ENCODE measurements at regions not wholly inside any gene's neighbourhood (a gene's known extent, or its start where the extent isn't known, plus 50 kb on each side); places are given as distances from the start of the nearest gene placed in this dataset.

DNA sequence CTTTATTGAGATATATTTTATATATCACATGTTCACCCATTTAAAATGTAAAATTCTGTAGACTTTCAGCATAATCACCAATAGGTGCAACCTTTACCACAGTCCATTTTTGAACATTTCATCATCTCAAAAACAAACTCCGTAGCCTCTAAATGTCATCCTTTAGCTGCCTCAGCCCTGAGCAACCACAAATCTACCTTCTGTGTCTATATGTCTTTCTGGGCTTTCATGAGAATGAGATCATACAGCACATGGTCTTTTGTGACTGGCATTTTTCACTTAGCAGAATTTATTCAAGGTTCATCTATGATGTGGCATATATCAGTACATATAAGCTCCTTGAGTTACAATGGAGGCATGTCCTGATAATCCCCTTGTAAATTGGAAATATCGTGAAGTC is 320.5 kb downstream of the ETS1 start:
- TF ChIP-seq, protein P1, sequence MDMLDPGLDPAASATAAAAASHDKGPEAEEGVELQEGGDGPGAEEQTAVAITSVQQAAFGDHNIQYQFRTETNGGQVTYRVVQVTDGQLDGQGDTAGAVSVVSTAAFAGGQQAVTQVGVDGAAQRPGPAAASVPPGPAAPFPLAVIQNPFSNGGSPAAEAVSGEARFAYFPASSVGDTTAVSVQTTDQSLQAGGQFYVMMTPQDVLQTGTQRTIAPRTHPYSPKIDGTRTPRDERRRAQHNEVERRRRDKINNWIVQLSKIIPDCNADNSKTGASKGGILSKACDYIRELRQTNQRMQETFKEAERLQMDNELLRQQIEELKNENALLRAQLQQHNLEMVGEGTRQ (IDR thresholded peaks at IDR 0.05; ENCODE audit: low read depth, low read length) = no peak
- TF ChIP-seq CTCF (conservative IDR thresholded peaks at IDR 0.05; ENCODE audit: low read depth, low read length) (no peak), BHLHE40 (IDR thresholded peaks at IDR 0.05; ENCODE audit: low read depth, low read length) (no peak), RFX5 (IDR thresholded peaks at IDR 0.05; ENCODE audit: low read depth, low read length) (no peak), ELK1 (IDR thresholded peaks at IDR 0.05; ENCODE audit: borderline replicate concordance, low read depth, low read length) (no peak), POLR2A (IDR thresholded peaks at IDR 0.05; ENCODE audit: low read depth, low read length) (no peak), RCOR1 (IDR thresholded peaks at IDR 0.05; ENCODE audit: insufficient replicate concordance, low read length) (no peak), FOS (IDR thresholded peaks at IDR 0.05; ENCODE audit: low read depth, low read length) (no peak), CHD1 (IDR thresholded peaks at IDR 0.05; ENCODE audit: low read depth, low read length) (no peak), SMC3 (IDR thresholded peaks at IDR 0.05; ENCODE audit: low read depth, low read length) (no peak), MAZ (IDR thresholded peaks at IDR 0.05; ENCODE audit: borderline replicate concordance, low read depth, low read length) (no peak), RAD21 (IDR thresholded peaks at IDR 0.05; ENCODE audit: low read length) (no peak)
